Suprapubic skin (tissue), 3 donors: ENCODE measurements at regions not wholly inside any gene's neighbourhood (a gene's known extent, or its start where the extent isn't known, plus 50 kb on each side); places are given as distances from the start of the nearest gene placed in this dataset.

ENCODE experiments used
- CTCF ChIP-seq, 2 donors: fragments of 200-600 bp in 1 of 2; fragments of 450-650 bp in 1 of 2; sonication (generic) in 1 of 2; IDR thresholded peaks; one replicate each; pipeline ENCODE4 v1.5.1; 2016 to 2019; ENCODE audit warnings: antibody characterized with exemption in 2 of 2, mild to moderate bottlenecking in 1 of 2, moderate library complexity in 1 of 2
- POLR2A ChIP-seq, 2 donors: fragments of 450-650 bp; IDR thresholded peaks; one replicate each; pipeline ENCODE4 v1.6.1; 2017; ENCODE audit warnings: antibody characterized with exemption in 2 of 2, mild to moderate bottlenecking in 2 of 2, moderate library complexity in 2 of 2

- no peak for TF ChIP-seq POLR2A (IDR thresholded peaks at IDR 0.05)
- TF ChIP-seq CTCF (IDR thresholded peaks at IDR 0.05): no peak
These were observed 2211.8 kb downstream of the LRRC4C start for GRCh38 chr11:39247570-39248137.
